ENCODE measurements at regions not wholly inside any gene's neighbourhood (a gene's known extent, or its start where the extent isn't known, plus 50 kb on each side); places are given as distances from the start of the nearest gene placed in this dataset.

DNA sequence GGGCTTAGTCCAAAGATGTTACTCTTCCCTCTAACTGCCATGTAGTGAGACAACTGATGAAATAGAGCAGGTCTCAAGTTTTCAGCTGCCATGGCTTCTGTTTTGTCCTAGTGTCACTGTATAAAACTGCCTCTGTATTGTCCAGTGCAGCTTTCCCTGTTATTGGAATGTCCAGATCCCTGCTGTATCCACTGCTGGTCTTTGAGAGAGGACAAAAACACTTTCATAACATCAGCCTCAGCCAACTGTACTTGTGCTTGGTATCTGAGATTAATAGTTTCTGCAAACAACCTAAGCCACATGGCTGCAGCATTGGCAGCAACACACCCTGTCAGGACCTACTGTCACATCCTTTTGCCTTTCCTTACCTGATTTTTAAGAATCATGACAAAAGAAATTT is 480.2 kb downstream of the LPIN1 start:
- TF ChIP-seq CTCF (IDR thresholded peaks at IDR 0.05) = no peak
- TF ChIP-seq POLR2A (IDR thresholded peaks at IDR 0.05) = no peak
